Effector memory CD8-positive, alpha-beta T cell (primary cell): ENCODE measurements at regions not wholly inside any gene's neighbourhood (a gene's known extent, or its start where the extent isn't known, plus 50 kb on each side); places are given as distances from the start of the nearest gene placed in this dataset.
"Not testable (repeated sequence)": the region's sequence is repeated elsewhere in the genome, so short reads cannot be mapped to it uniquely, and the experiment has no call there.

Source experiments
- ATAC-seq: fragments of 150-1000 bp; cut with Tn5 transposase; replicated peaks from 2 replicates; pipeline ENCODE4 v1.10.0; 2021; ENCODE audit warnings: mild to moderate bottlenecking, moderate library complexity
- DNase-seq, 3 experiments: peaks; one replicate each; pipeline ENCODE4 v3.0.0; 2021
- H3K27ac Mint-ChIP-seq, 2 donors: one replicate each; pipeline ENCODE4 v1.8.0; 2022; ENCODE audit warnings: mild to moderate bottlenecking in 2 of 2, mixed read lengths in 2 of 2, moderate library complexity in 2 of 2
- H3K27me3 Mint-ChIP-seq, 2 donors: one replicate each; pipeline ENCODE4 v1.8.0; 2022; ENCODE audit warnings: mixed read lengths in 2 of 2
- H3K36me3 Mint-ChIP-seq: one replicate; pipeline ENCODE4 v1.8.0; 2022; ENCODE audit warnings: mild to moderate bottlenecking, moderate library complexity, mixed read lengths; ENCODE audit not compliant: insufficient read depth
- H3K4me1 Mint-ChIP-seq, 2 donors: one replicate each; pipeline ENCODE4 v1.8.0; 2022; ENCODE audit warnings: low read depth in 2 of 2, mixed read lengths in 2 of 2
- H3K4me3 Mint-ChIP-seq, 2 donors: one replicate each; pipeline ENCODE4 v1.8.0; 2022; ENCODE audit warnings: mild to moderate bottlenecking in 2 of 2, mixed read lengths in 2 of 2, moderate library complexity in 2 of 2
- H3K9me3 Mint-ChIP-seq, 2 donors: one replicate each; pipeline ENCODE4 v1.8.0; 2022; ENCODE audit warnings: mixed read lengths in 2 of 2

GRCh38 chr10:118820326-118821116 is 65.8 kb upstream of the CACUL1 start:
- H3K27ac Mint-ChIP-seq: no peak overlapping the region
- no peak for DNase-seq
- H3K4me3 Mint-ChIP-seq: no peak overlapping the region
- H3K36me3 Mint-ChIP-seq: no peaks in the 10 kb centered on the region
- H3K4me1 Mint-ChIP-seq: peaks cover 0 to 5% of the 10 kb centered on the region in 2 donors
- no peak for ATAC-seq
- peaks cover 7 to 21% of the 10 kb centered on the region in 2 donors for H3K27me3 Mint-ChIP-seq
- H3K9me3 Mint-ChIP-seq: no peaks in the 10 kb centered on the region

DNA sequence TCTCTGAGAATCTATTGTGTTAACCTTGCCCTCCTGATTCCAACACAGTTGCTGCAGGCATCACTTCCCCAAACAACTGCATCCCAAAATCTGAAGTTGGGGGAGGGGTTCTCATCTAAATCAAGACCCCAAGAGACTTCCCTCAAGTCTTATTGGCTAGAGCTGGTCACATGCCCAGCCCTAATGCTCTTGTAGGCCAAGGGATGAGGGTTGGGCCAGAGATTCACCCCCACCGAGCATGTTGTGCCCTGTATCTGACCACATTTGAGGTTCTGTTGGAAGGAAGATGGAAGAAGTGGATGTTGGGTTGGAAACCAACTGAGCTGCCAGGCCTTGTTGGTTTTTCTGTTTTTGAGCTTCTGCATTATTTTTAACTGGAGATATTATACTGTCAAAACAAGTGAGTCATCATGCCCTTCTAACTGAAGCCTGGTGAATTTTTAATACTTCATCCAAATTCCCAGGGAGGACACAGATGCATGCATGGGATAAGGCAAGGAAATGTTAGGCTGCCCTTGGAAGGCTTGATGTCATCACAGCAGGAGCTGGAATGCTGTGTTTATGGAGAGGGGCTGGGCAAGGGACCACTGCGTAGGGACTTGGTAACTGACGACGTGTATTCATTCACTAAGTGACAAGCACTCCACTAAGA is 68.6 kb upstream of the CACUL1 start:
- Mint-ChIP-seq H3K4me3 (no peak overlapping the region), H3K9me3 (no peaks in the 10 kb centered on the region), H3K27ac (no peak overlapping the region)

DNA sequence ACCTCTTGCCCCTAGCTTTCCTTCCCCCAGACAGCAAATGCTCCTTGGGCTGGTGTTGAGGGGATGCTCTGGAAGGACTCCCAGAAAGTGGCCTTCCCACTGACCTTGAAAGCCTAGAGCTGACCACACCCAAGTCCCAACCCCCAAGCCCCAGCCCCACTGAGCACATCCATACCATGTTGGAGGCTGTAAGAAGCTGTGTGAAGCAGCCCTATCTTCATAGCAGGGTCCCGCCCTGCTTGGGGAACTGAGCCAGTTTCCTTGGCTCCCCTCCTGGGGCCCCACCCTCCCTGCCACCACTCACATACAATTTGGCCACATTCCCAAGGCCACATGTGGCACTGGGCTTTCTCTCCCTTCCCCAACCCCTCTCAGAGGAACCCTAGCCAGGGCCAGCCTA is 72.3 kb upstream of the CACUL1 start:
- Mint-ChIP-seq H3K27ac (no peak overlapping the region), H3K9me3 (no peaks in the 10 kb centered on the region), H3K36me3 (peaks cover 2% of the 10 kb centered on the region), H3K4me3 (no peak overlapping the region), H3K27me3 (peaks cover 5 to 27% of the 10 kb centered on the region in 2 donors), H3K4me1 (peaks cover 0 to 1% of the 10 kb centered on the region in 2 donors)
- DNase-seq (no peak), ATAC-seq (no peak)

More for the DNA sequence above, 68.6 kb upstream of the CACUL1 start:
- DNase-seq (no peak), ATAC-seq (no peak)
- Mint-ChIP-seq H3K36me3 (peaks cover 2% of the 10 kb centered on the region), H3K4me1 (no peaks in the 10 kb centered on the region), H3K27me3 (peaks cover 12 to 19% of the 10 kb centered on the region in 2 donors)

DNA sequence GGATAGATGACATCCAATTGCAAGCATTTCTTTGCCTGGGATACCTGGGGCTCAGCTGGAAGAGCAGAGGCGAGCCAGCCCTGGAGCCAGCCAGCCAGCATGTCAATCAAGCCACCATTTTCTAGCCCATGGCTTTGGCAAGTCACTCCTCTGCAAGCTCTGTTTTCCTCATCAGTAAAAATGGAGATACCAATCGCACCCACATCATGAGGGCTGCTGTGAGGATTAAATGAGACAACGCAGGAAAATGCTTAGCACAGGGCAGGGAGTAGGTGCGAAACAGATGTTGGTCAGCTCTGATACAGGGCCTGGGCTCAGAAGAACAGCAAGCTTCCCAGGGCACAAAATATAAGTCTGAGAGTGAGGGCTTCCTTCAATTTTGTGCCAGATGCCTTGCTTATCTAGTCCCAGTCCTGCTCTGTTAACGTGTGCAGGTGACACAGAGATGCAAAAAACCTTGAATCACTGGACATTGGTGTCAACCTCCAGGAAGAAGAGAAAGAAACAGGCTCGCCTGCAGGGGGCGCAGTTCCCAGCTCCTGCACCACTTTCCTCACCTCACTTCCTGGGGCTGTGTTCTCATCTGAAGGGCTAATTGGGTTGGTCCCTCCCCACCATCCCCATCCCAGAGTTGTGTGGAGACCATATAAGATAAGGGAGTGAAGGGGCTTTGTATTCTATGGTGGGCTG is 72.8 kb upstream of the CACUL1 start:
- no peak overlapping the region for H3K4me3 Mint-ChIP-seq
- H3K4me1 Mint-ChIP-seq: peaks cover 0 to 6% of the 10 kb centered on the region in 2 donors
- H3K36me3 Mint-ChIP-seq: peaks cover 2% of the 10 kb centered on the region
- H3K27me3 Mint-ChIP-seq: peaks cover 5 to 27% of the 10 kb centered on the region in 2 donors
- no peak overlapping the region for H3K27ac Mint-ChIP-seq
- no peak for ATAC-seq
- no peak for DNase-seq
- no peaks in the 10 kb centered on the region for H3K9me3 Mint-ChIP-seq

DNA sequence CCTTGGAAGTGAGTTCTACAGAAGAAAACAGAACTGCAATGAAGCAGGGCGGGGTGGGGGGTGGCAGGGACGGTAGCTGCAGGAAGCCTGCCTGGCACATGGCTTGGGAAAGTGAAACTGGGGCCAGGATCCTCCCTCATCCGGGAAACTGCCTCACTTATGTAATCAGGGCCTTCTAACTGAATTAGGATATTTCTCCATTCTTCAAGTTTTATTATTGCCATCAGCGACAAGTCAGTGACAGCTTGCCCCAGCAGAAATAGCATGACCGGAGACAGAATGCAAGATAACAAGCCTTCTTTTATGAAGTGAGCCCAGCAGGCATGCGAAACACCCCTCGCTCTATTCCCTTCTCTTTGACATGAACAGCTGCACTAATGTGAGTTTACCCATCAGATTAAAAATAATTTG is 77.5 kb upstream of the CACUL1 start:
- peaks cover 2% of the 10 kb centered on the region for H3K36me3 Mint-ChIP-seq
- peaks cover 0 to 6% of the 10 kb centered on the region in 2 donors for H3K4me1 Mint-ChIP-seq
- DNase-seq (no peak), ATAC-seq (no peak)
- no peak overlapping the region for H3K27ac Mint-ChIP-seq
- H3K9me3 Mint-ChIP-seq: no peaks in the 10 kb centered on the region
- H3K27me3 Mint-ChIP-seq: peaks cover 0 to 28% of the 10 kb centered on the region in 2 donors
- no peak overlapping the region for H3K4me3 Mint-ChIP-seq

DNA sequence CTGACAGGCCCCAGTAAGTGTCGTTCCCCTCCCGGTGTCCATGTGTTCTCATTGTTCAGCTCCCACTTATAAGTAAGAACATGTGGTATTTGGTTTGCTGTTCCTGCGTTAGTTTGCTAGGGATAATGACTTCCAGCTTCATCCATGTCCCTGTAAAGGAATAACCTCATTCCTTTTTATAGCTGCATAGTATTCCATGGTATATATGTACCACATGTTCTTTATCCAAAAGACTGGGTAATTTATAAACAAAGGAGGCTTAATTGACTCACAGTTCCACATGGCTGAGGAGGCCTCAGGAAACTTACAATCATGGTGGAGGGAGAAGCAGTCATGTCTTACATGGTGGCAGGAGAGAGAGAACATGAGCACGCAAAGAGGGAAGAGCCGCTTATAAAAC is 79.6 kb upstream of the CACUL1 start:
- H3K4me1 Mint-ChIP-seq, H3K4me3 Mint-ChIP-seq, ATAC-seq, DNase-seq, H3K27ac Mint-ChIP-seq, H3K36me3 Mint-ChIP-seq, H3K9me3 Mint-ChIP-seq: not testable (repeated sequence)
- H3K27me3 Mint-ChIP-seq: peaks cover 0 to 35% of the 10 kb centered on the region in 2 donors

DNA sequence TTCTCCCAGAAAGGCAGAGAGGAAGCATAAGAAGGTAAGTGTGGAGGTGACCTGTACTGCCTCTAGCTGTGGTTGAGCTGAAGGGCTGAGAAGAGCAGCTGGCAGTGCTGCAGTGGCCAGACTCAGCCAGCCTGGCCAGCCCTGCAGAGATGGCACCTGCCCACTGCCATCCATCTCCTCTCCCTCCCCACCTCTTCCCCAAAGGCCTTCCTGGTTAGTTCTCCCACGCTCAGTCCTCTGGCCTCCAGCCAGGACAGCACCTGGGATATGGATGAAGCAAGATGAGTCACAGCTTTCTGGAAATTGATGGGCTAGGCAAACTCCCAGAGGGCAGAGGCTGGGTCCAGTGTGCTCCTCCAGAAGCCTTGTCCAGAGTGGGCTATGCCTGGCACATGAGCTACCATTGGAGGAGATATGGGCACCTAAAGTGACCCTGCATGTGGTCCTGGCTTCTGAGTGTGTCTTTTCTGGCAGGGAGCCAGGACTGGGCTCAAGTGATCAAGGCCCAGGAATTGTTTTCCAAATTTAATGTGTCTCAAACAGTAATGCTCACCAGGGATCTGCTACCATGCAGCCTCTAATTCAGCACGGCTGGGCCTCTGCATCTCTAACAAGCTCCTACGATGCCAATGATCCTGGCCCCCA is 81.0 kb upstream of the CACUL1 start:
- ATAC-seq: no peak
- Mint-ChIP-seq H3K4me3 (no peak overlapping the region), H3K36me3 (no peaks in the 10 kb centered on the region), H3K27ac (no peak overlapping the region), H3K27me3 (peaks cover 0 to 36% of the 10 kb centered on the region in 2 donors), H3K4me1 (peaks cover 3 to 12% of the 10 kb centered on the region in 2 donors), H3K9me3 (peaks cover 0 to 2% of the 10 kb centered on the region in 2 donors)
- DNase-seq: no peak

GRCh38 chr10:118838364-118838763 is 83.6 kb upstream of the CACUL1 start:
- ATAC-seq (no peak), DNase-seq (no peak)
- no peak overlapping the region for H3K27ac Mint-ChIP-seq
- peaks cover 0 to 42% of the 10 kb centered on the region in 2 donors for H3K27me3 Mint-ChIP-seq
- H3K4me3 Mint-ChIP-seq: no peak overlapping the region
- H3K36me3 Mint-ChIP-seq: no peaks in the 10 kb centered on the region
- peaks cover 3 to 5% of the 10 kb centered on the region in 2 donors for H3K4me1 Mint-ChIP-seq
- peaks cover 0 to 2% of the 10 kb centered on the region in 2 donors for H3K9me3 Mint-ChIP-seq

DNA sequence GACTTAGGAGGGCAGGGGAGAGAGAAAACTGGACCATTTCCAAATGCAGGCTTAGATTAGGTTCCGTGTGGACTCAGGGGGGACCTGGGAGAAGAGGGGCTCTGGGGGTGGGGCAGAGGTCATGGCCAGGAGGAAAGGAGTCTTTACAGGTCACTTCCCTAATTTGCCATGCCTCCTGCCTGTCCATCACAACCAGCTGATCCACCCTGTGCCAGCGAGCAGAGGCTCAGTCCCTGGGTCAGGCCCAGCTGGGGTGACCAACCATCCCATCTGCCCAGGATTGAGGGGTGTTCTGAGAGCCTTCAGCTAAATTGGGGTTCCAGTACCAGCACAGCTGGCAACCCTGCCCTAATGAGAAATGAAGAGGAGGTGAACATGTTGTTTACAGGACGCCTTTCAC is 84.6 kb upstream of the CACUL1 start:
- Mint-ChIP-seq H3K9me3 (peaks cover 0 to 2% of the 10 kb centered on the region in 2 donors), H3K36me3 (no peaks in the 10 kb centered on the region), H3K4me3 (no peak overlapping the region), H3K27me3 (peaks cover 0 to 43% of the 10 kb centered on the region in 2 donors), H3K4me1 (peaks cover 3 to 5% of the 10 kb centered on the region in 2 donors), H3K27ac (no peak overlapping the region)
- no peak for ATAC-seq
- DNase-seq: no peak

GRCh38 chr10:118840071-118840775 is 85.5 kb upstream of the CACUL1 start:
- ATAC-seq: no peak
- Mint-ChIP-seq H3K4me1 (peaks cover 3 to 5% of the 10 kb centered on the region in 2 donors), H3K27me3 (peaks cover 5 to 42% of the 10 kb centered on the region in 2 donors), H3K9me3 (peaks cover 0 to 2% of the 10 kb centered on the region in 2 donors), H3K36me3 (no peaks in the 10 kb centered on the region), H3K4me3 (no peak overlapping the region), H3K27ac (no peak overlapping the region)
- no peak for DNase-seq

DNA sequence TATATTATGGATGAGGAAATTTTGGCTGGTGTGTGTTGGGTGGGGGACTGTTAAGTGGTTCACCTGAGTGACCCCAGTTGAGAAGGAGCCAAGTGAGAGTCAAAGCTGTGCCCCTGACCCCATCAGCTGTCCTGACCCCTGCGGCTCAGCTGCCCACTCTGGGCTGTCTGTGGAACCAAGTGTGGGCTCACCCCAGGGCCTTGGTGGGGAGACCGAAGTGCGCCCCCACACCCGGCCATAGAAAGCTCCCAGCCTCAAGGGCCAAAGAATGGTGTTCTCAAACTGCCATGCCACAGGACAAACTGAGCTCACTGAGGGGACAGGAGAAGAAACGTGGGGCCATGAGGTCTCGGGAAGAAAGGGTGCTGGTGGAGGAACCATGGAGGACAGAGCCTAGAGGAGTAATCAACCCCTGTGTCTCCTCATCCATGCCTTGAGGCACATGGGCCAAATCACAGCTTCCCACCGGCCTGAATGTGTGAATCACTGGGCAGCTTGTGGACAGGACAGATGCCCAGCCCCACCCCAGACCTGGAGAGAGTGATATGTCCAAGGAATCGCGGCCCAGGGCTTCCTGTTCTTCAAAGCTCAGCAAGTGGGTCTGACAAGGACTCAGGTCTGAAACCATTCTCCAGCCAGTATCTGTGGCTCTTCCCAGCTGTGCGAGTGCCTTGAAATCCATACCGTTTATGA is 86.2 kb upstream of the CACUL1 start:
- H3K4me3 Mint-ChIP-seq: no peak overlapping the region
- H3K27me3 Mint-ChIP-seq: peaks cover 7 to 49% of the 10 kb centered on the region in 2 donors
- H3K4me1 Mint-ChIP-seq: peaks cover 3 to 5% of the 10 kb centered on the region in 2 donors
- ATAC-seq: no peak
- H3K36me3 Mint-ChIP-seq: no peaks in the 10 kb centered on the region
- no peak for DNase-seq
- peaks cover 0 to 2% of the 10 kb centered on the region in 2 donors for H3K9me3 Mint-ChIP-seq
- no peak overlapping the region for H3K27ac Mint-ChIP-seq

DNA sequence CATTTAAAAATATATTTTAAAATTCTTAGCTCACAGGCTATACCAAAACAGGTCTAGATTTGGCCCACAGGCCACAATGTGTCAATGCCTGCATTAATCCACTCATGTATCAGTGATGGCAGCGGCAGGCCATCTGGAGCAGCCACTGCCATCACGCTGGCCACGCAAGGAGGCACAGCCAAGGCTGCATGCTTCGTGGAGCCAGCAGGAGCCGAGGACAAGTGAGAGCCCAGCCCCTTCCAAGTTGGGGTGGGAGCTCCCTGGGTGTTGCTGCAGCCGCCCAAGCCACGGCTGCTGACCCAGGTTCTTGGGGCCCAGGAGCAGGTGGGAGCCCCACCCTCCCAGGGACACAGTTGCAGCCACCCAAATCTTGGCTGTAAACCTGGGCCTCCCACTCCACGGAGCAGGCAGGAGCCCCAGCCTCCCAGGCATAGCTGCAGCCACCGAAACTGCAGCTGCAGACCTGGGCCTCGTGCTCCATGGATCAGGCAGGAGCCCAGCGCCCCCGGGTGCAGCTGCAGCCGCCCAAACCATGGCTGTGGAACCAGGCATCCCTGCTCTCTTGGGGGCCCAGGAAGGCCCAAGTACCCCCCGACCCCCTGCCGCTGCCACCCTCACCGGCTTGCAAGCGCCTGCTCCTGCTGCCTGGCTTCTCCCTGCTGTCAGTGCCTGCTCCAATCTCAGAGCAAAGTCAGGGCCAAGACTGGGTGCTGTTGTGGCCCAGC is 87.3 kb upstream of the CACUL1 start:
- DNase-seq (no peak), ATAC-seq (no peak)
- no peak overlapping the region for H3K4me3 Mint-ChIP-seq
- H3K9me3 Mint-ChIP-seq: peaks cover 0 to 2% of the 10 kb centered on the region in 2 donors
- H3K36me3 Mint-ChIP-seq: no peaks in the 10 kb centered on the region
- peaks cover 3 to 5% of the 10 kb centered on the region in 2 donors for H3K4me1 Mint-ChIP-seq
- H3K27me3 Mint-ChIP-seq: peaks cover 7 to 53% of the 10 kb centered on the region in 2 donors
- no peak overlapping the region for H3K27ac Mint-ChIP-seq
